Choroid plexus epithelial cell (primary cell): ENCODE measurements at regions not wholly inside any gene's neighbourhood (a gene's known extent, or its start where the extent isn't known, plus 50 kb on each side); places are given as distances from the start of the nearest gene placed in this dataset.

Source experiments
- DNase-seq: peaks from one replicate; pipeline ENCODE4 v3.0.0-alpha.2; 2010; ENCODE audit warnings: low read depth
- H3K4me3 ChIP-seq: 2 replicates; pipeline ENCODE4 v1.5.1; 2011; ENCODE audit warnings: low read depth, mild to moderate bottlenecking, control low read depth, low read length, moderate library complexity
- CTCF ChIP-seq: conservative IDR thresholded peaks from 2 replicates; pipeline ENCODE4 v1.5.1; 2011; ENCODE audit warnings: low read depth, mild to moderate bottlenecking, control low read depth, inconsistent platforms, low read length, moderate library complexity

GRCh38 chr15:39181940-39182339 is 398.9 kb upstream of the THBS1 start:
- no peak overlapping the region for H3K4me3 ChIP-seq

GRCh38 chr15:39183164-39183881 is 397.6 kb upstream of the THBS1 start:
- no peak for TF ChIP-seq CTCF
- no peak overlapping the region for H3K4me3 ChIP-seq
- DNase-seq, result no peak

More at GRCh38 chr15:39181940-39182339, 398.9 kb upstream of the THBS1 start:
- no peak for DNase-seq
- TF ChIP-seq CTCF, result no peak

GRCh38 chr15:39184701-39185390 is 396.0 kb upstream of the THBS1 start:
- H3K4me3 ChIP-seq, result no peak overlapping the region
- TF ChIP-seq CTCF, result no peak
- no peak for DNase-seq

GRCh38 chr15:39188314-39188713 is 392.6 kb upstream of the THBS1 start:
- no peak for TF ChIP-seq CTCF
- no peak overlapping the region for H3K4me3 ChIP-seq
- DNase-seq, result no peak

GRCh38 chr15:39188930-39189329 is 391.9 kb upstream of the THBS1 start:
- DNase-seq, result peak; percentile 95
- H3K4me3 ChIP-seq, result no peak overlapping the region
- TF ChIP-seq CTCF, result no peak

- DNase-seq, result peak; percentile 64
- H3K4me3 ChIP-seq, result no peak overlapping the region
- TF ChIP-seq CTCF, result no peak
Observed at GRCh38 chr15:39191871-39192291, 389.0 kb upstream of the THBS1 start.
